Cardiac muscle cell (in vitro differentiated cells and primary cell): ENCODE measurements at regions not wholly inside any gene's neighbourhood (a gene's known extent, or its start where the extent isn't known, plus 50 kb on each side); places are given as distances from the start of the nearest gene placed in this dataset.
"Not testable (repeated sequence)": the region's sequence is repeated elsewhere in the genome, so short reads cannot be mapped to it uniquely, and the experiment has no call there.

Source experiments
- DNase-seq, 2 donors: peaks; one replicate each; pipeline versions ENCODE4 v3.0.0 to v3.0.0-alpha.2; 2010 to 2017; ENCODE audit warnings: low read depth in 1 of 2, low spot score in 1 of 2
- H3K27ac ChIP-seq: fragments of 200-600 bp; sonication (generic); 2 replicates; pipeline ENCODE4 v1.5.1; 2016
- H3K27me3 ChIP-seq: fragments of 200-600 bp; sonication (generic); 2 replicates; pipeline ENCODE4 v1.6.0; 2016; ENCODE audit warnings: control low read depth
- H3K36me3 ChIP-seq: fragments of 200-600 bp; sonication (generic); 2 replicates; pipeline ENCODE4 v1.5.1; 2016; ENCODE audit warnings: control low read depth
- H3K4me1 ChIP-seq: fragments of 200-600 bp; sonication (generic); 2 replicates; pipeline ENCODE4 v1.8.1; 2017; ENCODE audit warnings: low read depth, mild to moderate bottlenecking, mixed run types
- H3K4me3 ChIP-seq: fragments of 200-600 bp; sonication (generic); 2 replicates; pipeline ENCODE4 v1.5.1; 2016; ENCODE audit warnings: mild to moderate bottlenecking
- H3K9me3 ChIP-seq: fragments of 200-600 bp; sonication (generic); 2 replicates; pipeline ENCODE4 v1.5.1; 2017; ENCODE audit warnings: low read depth, mild to moderate bottlenecking, control low read depth
- CTCF ChIP-seq: IDR thresholded peaks from 2 replicates; pipeline ENCODE4 v1.5.1; 2012; ENCODE audit warnings: low read depth, mild to moderate bottlenecking, low read length

GRCh38 chr21:18007121-18007520 is 188.0 kb upstream of the C21orf91 start:
- Histone ChIP-seq H3K4me1 (no peaks in the 10 kb centered on the region), H3K4me3 (no peak overlapping the region), H3K27me3 (no peaks in the 10 kb centered on the region), H3K36me3 (no peaks in the 10 kb centered on the region), H3K9me3 (no peaks in the 10 kb centered on the region), H3K27ac (no peak overlapping the region)
- no peak for TF ChIP-seq CTCF
- DNase-seq, result no peak

GRCh38 chr21:18006691-18007090 is 187.5 kb upstream of the C21orf91 start:
- no peak for DNase-seq
- Histone ChIP-seq H3K27me3 (no peaks in the 10 kb centered on the region), H3K4me3 (no peak overlapping the region), H3K27ac (no peak overlapping the region), H3K4me1 (no peaks in the 10 kb centered on the region), H3K9me3 (no peaks in the 10 kb centered on the region), H3K36me3 (no peaks in the 10 kb centered on the region)
- no peak for TF ChIP-seq CTCF

GRCh38 chr21:18002393-18002792 is 183.2 kb upstream of the C21orf91 start:
- H3K9me3 ChIP-seq, result no peaks in the 10 kb centered on the region
- no peak overlapping the region for H3K4me3 ChIP-seq
- no peak for DNase-seq
- no peak overlapping the region for H3K27ac ChIP-seq
- H3K36me3 ChIP-seq, result no peaks in the 10 kb centered on the region
- H3K27me3 ChIP-seq, result no peaks in the 10 kb centered on the region
- TF ChIP-seq CTCF, result no peak
- H3K4me1 ChIP-seq, result no peaks in the 10 kb centered on the region

- no peak for DNase-seq
- no peaks in the 10 kb centered on the region for H3K27me3 ChIP-seq
- H3K4me1 ChIP-seq, result no peaks in the 10 kb centered on the region
- no peak overlapping the region for H3K27ac ChIP-seq
- H3K36me3 ChIP-seq, result no peaks in the 10 kb centered on the region
- TF ChIP-seq CTCF, result no peak
- H3K9me3 ChIP-seq, result no peaks in the 10 kb centered on the region
- no peak overlapping the region for H3K4me3 ChIP-seq
Measured at GRCh38 chr21:18000981-18001686, 182.0 kb upstream of the C21orf91 start.

GRCh38 chr21:17998599-17998998 is 179.4 kb upstream of the C21orf91 start:
- not testable (repeated sequence) for H3K4me1 ChIP-seq, H3K27ac ChIP-seq, H3K9me3 ChIP-seq, DNase-seq, H3K36me3 ChIP-seq, H3K27me3 ChIP-seq, H3K4me3 ChIP-seq

GRCh38 chr21:17989780-17990179 is 170.6 kb upstream of the C21orf91 start:
- DNase-seq, result no peak
- no peak overlapping the region for H3K4me3 ChIP-seq
- TF ChIP-seq CTCF, result no peak

More at GRCh38 chr21:17989780-17990179, 170.6 kb upstream of the C21orf91 start:
- Histone ChIP-seq H3K9me3 (no peaks in the 10 kb centered on the region), H3K36me3 (no peaks in the 10 kb centered on the region), H3K27me3 (no peaks in the 10 kb centered on the region), H3K4me1 (no peaks in the 10 kb centered on the region), H3K27ac (no peak overlapping the region)
